Gastrocnemius medialis (tissue), 4 donors: ENCODE measurements at regions not wholly inside any gene's neighbourhood (a gene's known extent, or its start where the extent isn't known, plus 50 kb on each side); places are given as distances from the start of the nearest gene placed in this dataset.
A peak's percentile ranks its signal among the peaks of the same experiment; 100 is the strongest.

ENCODE experiments used
- ATAC-seq, 2 donors: fragments of 150-250 bp; one replicate each; pipeline ENCODE4 v1.9.1; 2016
- DNase-seq, 2 donors: peaks; one replicate each; pipeline ENCODE4 v3.0.0-alpha.2; 2019
- H3K27ac ChIP-seq, 4 donors: fragments of 200-600 bp; sonication (generic); 1 replicate in 1 of 4; 2 replicates in 3 of 4; pipeline ENCODE4 v1.5.1; 2016 to 2018; ENCODE audit warnings: mild to moderate bottlenecking in 2 of 4, moderate library complexity in 1 of 4
- H3K27me3 ChIP-seq, 3 donors: fragments of 200-600 bp; sonication (generic) in 2 of 3; 1 replicate in 1 of 3; 2 replicates in 2 of 3; pipeline versions ENCODE4 v1.5.1 to v1.6.0; 2016 to 2019; ENCODE audit warnings: mild to moderate bottlenecking in 1 of 3, moderate library complexity in 1 of 3
- H3K36me3 ChIP-seq, 2 donors: fragments of 200-600 bp; sonication (generic) in 1 of 2; one replicate each; pipeline ENCODE4 v1.5.1; 2017 to 2018
- H3K4me1 ChIP-seq, 2 donors: fragments of 200-600 bp; sonication (generic) in 1 of 2; one replicate each; pipeline ENCODE4 v1.5.1; 2016 to 2017; ENCODE audit warnings: mild to moderate bottlenecking in 2 of 2
- H3K4me3 ChIP-seq, 4 donors: fragments of 200-600 bp; sonication (generic) in 3 of 4; 1 replicate in 1 of 4; 2 replicates in 3 of 4; pipeline ENCODE4 v1.5.1; 2016 to 2019; ENCODE audit warnings: mild to moderate bottlenecking in 2 of 4
- H3K9me3 ChIP-seq, 3 donors: fragments of 200-600 bp; sonication (generic) in 2 of 3; 1 replicate in 1 of 3; 2 replicates in 2 of 3; pipeline ENCODE4 v1.5.1; 2016 to 2019
- POLR2A ChIP-seq, 2 donors: fragments of 450-650 bp; IDR thresholded peaks; one replicate each; pipeline ENCODE4 v1.6.1; 2017; ENCODE audit warnings: antibody characterized with exemption in 2 of 2, mild to moderate bottlenecking in 2 of 2, moderate library complexity in 2 of 2
- in situ Hi-C, 4 donors: fragments of 200-750 bp; cut with MboI; loops; one replicate each; pipeline versions ENCODE4 v1.15.0 to v1.8.0; 2017; ENCODE audit warnings: low sequenced_read_pairs in 4 of 4
- intact Hi-C: fragments of 100-400 bp; cut with DNase I; formaldehyde crosslinking; loops from one replicate; pipeline ENCODE4 v1.15.1; 2023; ENCODE audit warnings: low total_unique reads
- TF ChIP-seq, protein P1 (sequence below), 5 experiments: fragments of 450-650 bp in 3 of 5; fragments of 200-600 bp in 2 of 5; sonication (generic) in 2 of 5; IDR thresholded peaks in 4 of 5; conservative IDR thresholded peaks in 1 of 5; 1 replicate in 4 of 5; 2 replicates in 1 of 5; pipeline ENCODE4 v1.5.1; 2016 to 2019; ENCODE audit warnings: antibody characterized with exemption in 5 of 5, mild to moderate bottlenecking in 3 of 5, moderate library complexity in 3 of 5

- no peak overlapping the region for H3K27ac ChIP-seq
- peak; percentile 17 to 22 for DNase-seq
- H3K4me3 ChIP-seq: no peak overlapping the region
- ATAC-seq: no peak
- in situ Hi-C loops: no loop called here
- H3K4me1 ChIP-seq: peaks cover 0 to 3% of the 10 kb centered on the region in 2 donors
- TF ChIP-seq, protein P1, sequence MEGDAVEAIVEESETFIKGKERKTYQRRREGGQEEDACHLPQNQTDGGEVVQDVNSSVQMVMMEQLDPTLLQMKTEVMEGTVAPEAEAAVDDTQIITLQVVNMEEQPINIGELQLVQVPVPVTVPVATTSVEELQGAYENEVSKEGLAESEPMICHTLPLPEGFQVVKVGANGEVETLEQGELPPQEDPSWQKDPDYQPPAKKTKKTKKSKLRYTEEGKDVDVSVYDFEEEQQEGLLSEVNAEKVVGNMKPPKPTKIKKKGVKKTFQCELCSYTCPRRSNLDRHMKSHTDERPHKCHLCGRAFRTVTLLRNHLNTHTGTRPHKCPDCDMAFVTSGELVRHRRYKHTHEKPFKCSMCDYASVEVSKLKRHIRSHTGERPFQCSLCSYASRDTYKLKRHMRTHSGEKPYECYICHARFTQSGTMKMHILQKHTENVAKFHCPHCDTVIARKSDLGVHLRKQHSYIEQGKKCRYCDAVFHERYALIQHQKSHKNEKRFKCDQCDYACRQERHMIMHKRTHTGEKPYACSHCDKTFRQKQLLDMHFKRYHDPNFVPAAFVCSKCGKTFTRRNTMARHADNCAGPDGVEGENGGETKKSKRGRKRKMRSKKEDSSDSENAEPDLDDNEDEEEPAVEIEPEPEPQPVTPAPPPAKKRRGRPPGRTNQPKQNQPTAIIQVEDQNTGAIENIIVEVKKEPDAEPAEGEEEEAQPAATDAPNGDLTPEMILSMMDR (IDR thresholded peaks at IDR 0.05 in 4 of 5, conservative IDR thresholded peaks at IDR 0.05 in 1 of 5): peak; percentile 19 to 62 (median 54)
- TF ChIP-seq POLR2A (IDR thresholded peaks at IDR 0.05): no peak
- H3K27me3 ChIP-seq: no peaks in the 10 kb centered on the region
- no peaks in the 10 kb centered on the region for H3K36me3 ChIP-seq
- H3K9me3 ChIP-seq: no peaks in the 10 kb centered on the region
- intact Hi-C loops: no loop called here
These were observed 74.5 kb upstream of the DYNLRB2 start for GRCh38 chr16:80466024-80466987.

GRCh38 chr16:80463751-80464495 is 76.9 kb upstream of the DYNLRB2 start:
- TF ChIP-seq, protein P1 (IDR thresholded peaks at IDR 0.05 in 4 of 5, conservative IDR thresholded peaks at IDR 0.05 in 1 of 5): no peak
- TF ChIP-seq POLR2A (IDR thresholded peaks at IDR 0.05): no peak
- peaks cover 0 to 3% of the 10 kb centered on the region in 2 donors for H3K4me1 ChIP-seq
- intact Hi-C loops: no loop called here
- in situ Hi-C loops: no loop called here
- DNase-seq: no peak
- H3K9me3 ChIP-seq: no peaks in the 10 kb centered on the region
- no peaks in the 10 kb centered on the region for H3K36me3 ChIP-seq
- no peak overlapping the region for H3K4me3 ChIP-seq
- H3K27me3 ChIP-seq: no peaks in the 10 kb centered on the region
- ATAC-seq: no peak
- no peak overlapping the region for H3K27ac ChIP-seq

GRCh38 chr16:80463326-80463725 is 77.5 kb upstream of the DYNLRB2 start:
- DNase-seq (no peak), ATAC-seq (no peak)
- in situ Hi-C loops: no loop called here
- no peaks in the 10 kb centered on the region for H3K36me3 ChIP-seq
- TF ChIP-seq POLR2A (IDR thresholded peaks at IDR 0.05): no peak
- TF ChIP-seq, protein P1 (IDR thresholded peaks at IDR 0.05 in 4 of 5, conservative IDR thresholded peaks at IDR 0.05 in 1 of 5): no peak
- H3K9me3 ChIP-seq: no peaks in the 10 kb centered on the region
- peaks cover 0 to 3% of the 10 kb centered on the region in 2 donors for H3K4me1 ChIP-seq
- H3K4me3 ChIP-seq: no peak overlapping the region
- H3K27ac ChIP-seq: no peak overlapping the region
- intact Hi-C loops: no loop called here
- no peaks in the 10 kb centered on the region for H3K27me3 ChIP-seq

DNA sequence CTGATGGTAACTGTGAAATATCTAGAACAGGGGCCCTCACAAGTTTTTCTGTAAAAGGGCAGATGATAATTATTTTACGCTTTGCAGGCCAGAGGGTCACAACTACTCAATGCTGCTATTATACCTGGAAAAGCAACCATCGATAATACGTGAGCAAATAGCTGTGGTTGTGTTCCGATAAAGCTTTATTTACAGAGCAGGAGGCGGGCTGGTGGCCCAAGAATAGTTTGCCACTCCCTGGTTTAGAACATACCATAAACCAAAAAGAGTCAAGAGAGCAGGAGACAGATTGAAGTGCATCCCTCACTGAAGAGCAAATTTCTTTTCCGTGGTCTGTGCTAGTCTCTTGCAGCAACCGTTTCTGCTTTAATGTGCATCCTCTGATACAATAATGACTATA is 77.9 kb upstream of the DYNLRB2 start:
- DNase-seq (no peak), ATAC-seq (no peak)
- intact Hi-C loops (no loop called here), in situ Hi-C loops (no loop called here)
- Histone ChIP-seq H3K4me1 (peaks cover 0 to 3% of the 10 kb centered on the region in 2 donors), H3K36me3 (no peaks in the 10 kb centered on the region), H3K9me3 (no peaks in the 10 kb centered on the region), H3K27me3 (no peaks in the 10 kb centered on the region), H3K27ac (no peak overlapping the region), H3K4me3 (no peak overlapping the region)
- no peak for TF ChIP-seq POLR2A (IDR thresholded peaks at IDR 0.05)
- TF ChIP-seq, protein P1 (IDR thresholded peaks at IDR 0.05 in 4 of 5, conservative IDR thresholded peaks at IDR 0.05 in 1 of 5): no peak
